HG03442 (cell line): ENCODE measurements at regions not wholly inside any gene's neighbourhood (a gene's known extent, or its start where the extent isn't known, plus 50 kb on each side); places are given as distances from the start of the nearest gene placed in this dataset.

Experiments used
- ATAC-seq: cut with Tn5 transposase; IDR thresholded peaks from one replicate; pipeline ENCODE4 v1.9.1; 2021; ENCODE audit warnings: mild to moderate bottlenecking, moderate library complexity; ENCODE audit not compliant: unreplicated experiment

- no peak for ATAC-seq
These were observed 203.1 kb upstream of the NEBL start for GRCh38 chr10:21100190-21100589.

DNA sequence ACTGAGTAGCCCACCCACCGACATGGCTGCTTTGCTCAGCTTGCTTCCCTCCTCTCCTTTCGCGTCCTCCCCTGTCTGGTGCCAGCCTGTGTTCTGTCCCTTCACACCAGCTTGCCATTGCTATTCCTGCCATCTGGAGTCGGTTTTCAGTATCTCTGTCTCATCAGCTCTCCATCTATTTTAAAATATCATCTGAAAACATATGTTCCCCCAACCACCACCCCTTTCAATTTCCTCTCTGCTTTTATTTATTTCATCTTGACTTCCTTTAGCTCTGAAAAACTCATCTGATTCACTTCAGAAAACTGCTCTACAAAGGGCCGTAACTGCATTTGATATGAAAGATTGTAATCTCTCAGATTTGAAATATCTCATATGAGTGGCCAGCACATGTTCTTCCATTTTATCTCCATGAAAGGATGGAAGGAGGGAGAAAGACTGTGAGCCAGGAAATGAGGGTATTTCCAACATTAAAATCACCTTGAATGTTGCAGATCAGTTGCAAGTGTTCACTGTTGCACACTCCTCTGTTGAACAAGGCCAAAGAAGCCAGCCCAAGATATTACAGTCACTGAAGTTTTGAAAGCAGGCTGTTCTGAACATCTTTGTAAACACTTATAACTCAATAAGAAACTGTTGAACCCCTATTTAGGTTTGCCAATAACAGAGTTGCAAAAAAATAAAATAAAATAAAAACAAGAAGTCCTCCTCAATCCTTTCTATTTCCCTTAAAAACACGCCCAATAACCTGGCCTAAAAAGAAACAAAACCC is 202.4 kb upstream of the NEBL start:
- ATAC-seq: no peak

GRCh38 chr10:21097926-21098355 is 200.8 kb upstream of the NEBL start:
- ATAC-seq: no peak

- ATAC-seq: no peak
These were observed 198.5 kb upstream of the NEBL start for GRCh38 chr10:21095494-21096055.

GRCh38 chr10:21095073-21095472 is 198.0 kb upstream of the NEBL start:
- ATAC-seq: no peak

GRCh38 chr10:21092683-21093524 is 195.8 kb upstream of the NEBL start:
- no peak for ATAC-seq

- no peak for ATAC-seq
These were observed 193.5 kb upstream of the NEBL start for GRCh38 chr10:21090609-21091082.

- ATAC-seq: no peak
These were observed 190.4 kb upstream of the NEBL start for GRCh38 chr10:21087476-21087875.

GRCh38 chr10:21084700-21085099 is 187.6 kb upstream of the NEBL start:
- ATAC-seq: no peak

DNA sequence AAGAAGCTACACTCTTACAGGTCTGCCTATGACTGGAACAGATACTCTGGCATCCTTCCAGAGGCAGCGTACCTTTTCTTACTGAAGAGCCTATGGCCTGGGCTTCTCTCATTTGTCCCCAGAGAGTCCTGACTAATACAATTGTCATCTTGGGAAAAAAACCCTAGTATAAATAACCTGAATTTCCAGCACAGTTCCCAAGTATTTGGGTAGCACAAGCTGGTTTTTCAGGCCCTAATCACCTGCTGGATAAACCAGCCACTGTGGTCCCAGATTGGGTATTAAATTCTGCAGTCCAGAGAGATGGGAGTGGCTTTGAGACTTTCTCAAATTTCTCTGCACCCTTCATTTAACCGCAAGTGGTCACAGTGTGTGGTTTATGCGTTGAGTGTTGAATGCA is 186.8 kb upstream of the NEBL start:
- no peak for ATAC-seq

DNA sequence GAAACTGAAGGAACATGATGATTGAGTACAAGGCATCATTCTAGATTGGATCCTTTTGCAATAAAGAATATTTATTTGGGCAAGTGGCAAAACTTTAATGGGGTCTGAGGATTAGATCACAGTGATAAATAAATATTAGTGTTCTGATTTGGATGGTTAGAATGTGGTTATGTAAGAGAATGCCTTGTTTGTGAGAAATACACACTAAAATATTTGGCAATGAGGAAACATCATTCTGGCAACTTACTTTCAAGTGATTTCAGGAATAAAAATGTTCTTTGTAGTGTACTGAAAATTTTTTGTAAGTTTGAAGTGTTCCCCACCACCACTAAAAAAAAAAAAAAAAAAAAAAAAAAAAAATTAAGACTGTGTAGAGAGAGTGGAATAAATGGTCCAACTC is 185.1 kb upstream of the NEBL start:
- ATAC-seq: no peak

DNA sequence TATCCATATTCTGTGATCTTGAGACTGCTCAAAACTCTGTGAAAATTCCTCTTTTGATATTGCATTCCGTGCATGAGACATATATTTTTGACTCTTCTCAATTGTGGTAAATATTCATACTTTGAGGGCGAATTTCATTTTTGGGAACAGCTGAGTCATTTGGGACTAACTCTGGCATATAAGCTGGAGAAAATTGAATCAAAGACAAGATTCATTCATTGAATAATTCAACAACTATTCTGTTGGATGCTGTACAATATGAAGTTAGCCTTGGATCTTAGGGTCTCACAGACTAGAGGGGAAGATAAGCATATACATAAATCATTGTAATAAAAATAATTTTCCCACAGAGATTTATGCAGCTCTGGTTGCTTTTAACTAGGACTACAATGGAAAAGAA is 183.2 kb upstream of the NEBL start:
- no peak for ATAC-seq

DNA sequence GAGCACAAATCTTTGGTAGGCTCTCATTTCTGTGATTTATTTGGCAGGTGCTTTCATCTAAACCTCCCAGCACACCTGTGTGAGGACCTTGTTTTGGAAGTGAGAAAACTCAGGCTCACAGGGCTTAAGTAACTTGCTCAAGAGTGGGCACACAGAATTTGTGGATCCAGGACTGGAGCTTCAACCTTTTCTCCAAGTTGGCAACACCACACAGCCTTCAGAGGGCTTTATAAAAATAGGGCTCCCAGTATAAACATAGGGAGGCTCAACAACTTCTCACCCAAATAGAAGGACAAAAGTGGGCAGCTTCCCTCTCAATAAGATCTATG is 182.2 kb upstream of the NEBL start:
- ATAC-seq: no peak

- peak; percentile 59 for ATAC-seq
These were observed 181.6 kb upstream of the NEBL start for GRCh38 chr10:21078410-21079329.

DNA sequence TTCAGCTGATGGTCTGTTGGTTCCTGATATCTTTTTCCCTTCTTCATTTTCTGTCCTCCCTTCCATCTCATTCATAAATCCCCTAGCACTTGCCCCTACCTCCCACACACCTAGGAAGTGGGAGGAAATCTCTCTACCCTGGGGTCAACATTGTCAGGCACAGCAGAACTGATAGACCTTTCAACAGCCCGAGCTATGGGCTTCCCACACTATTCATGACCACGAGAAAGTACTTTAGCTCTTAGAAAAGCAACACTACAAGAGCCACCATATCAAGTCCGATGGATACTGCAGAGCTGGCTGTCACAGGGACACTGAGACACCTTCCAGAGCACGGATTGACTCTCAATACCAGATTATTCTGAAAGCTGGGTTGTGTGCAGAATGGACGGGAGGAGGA is 180.6 kb upstream of the NEBL start:
- no peak for ATAC-seq

GRCh38 chr10:21076381-21076780 is 179.3 kb upstream of the NEBL start:
- ATAC-seq: no peak

DNA sequence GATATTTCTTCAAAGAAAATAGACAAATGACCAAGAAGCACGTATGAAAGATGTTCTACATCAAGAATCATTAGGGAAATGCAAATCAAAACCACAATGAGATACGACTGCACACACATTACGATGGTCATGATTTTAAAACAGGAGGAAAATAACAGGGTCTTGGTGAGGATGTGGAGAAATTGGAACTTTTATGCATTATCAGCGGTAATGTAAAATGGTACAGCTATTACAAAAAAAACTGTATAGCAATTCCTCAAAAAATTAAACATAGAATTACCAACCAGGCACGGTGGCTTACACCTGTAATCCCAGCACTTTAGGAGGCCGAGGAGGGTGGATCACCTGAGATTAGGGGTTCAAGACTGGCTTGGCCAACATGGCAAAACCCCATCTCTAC is 178.8 kb upstream of the NEBL start:
- ATAC-seq: no peak

GRCh38 chr10:21071001-21071673 is 174.0 kb upstream of the NEBL start:
- ATAC-seq: no peak

GRCh38 chr10:21069929-21070700 is 173.0 kb upstream of the NEBL start:
- ATAC-seq: no peak

- no peak for ATAC-seq
These were observed 172.2 kb upstream of the NEBL start for GRCh38 chr10:21069278-21069677.
